ENCODE measurements at regions not wholly inside any gene's neighbourhood (a gene's known extent, or its start where the extent isn't known, plus 50 kb on each side); places are given as distances from the start of the nearest gene placed in this dataset.

GRCh38 chr5:114308017-114308416, 53.9 kb upstream of the KCNN2 start:
- H3K27ac ChIP-seq, result no peak overlapping the region
- TF ChIP-seq ZFX (IDR thresholded peaks at IDR 0.05; ENCODE audit: borderline replicate concordance), result no peak
- TF ChIP-seq, protein P1, sequence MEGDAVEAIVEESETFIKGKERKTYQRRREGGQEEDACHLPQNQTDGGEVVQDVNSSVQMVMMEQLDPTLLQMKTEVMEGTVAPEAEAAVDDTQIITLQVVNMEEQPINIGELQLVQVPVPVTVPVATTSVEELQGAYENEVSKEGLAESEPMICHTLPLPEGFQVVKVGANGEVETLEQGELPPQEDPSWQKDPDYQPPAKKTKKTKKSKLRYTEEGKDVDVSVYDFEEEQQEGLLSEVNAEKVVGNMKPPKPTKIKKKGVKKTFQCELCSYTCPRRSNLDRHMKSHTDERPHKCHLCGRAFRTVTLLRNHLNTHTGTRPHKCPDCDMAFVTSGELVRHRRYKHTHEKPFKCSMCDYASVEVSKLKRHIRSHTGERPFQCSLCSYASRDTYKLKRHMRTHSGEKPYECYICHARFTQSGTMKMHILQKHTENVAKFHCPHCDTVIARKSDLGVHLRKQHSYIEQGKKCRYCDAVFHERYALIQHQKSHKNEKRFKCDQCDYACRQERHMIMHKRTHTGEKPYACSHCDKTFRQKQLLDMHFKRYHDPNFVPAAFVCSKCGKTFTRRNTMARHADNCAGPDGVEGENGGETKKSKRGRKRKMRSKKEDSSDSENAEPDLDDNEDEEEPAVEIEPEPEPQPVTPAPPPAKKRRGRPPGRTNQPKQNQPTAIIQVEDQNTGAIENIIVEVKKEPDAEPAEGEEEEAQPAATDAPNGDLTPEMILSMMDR (IDR thresholded peaks at IDR 0.05), result no peak

DNA sequence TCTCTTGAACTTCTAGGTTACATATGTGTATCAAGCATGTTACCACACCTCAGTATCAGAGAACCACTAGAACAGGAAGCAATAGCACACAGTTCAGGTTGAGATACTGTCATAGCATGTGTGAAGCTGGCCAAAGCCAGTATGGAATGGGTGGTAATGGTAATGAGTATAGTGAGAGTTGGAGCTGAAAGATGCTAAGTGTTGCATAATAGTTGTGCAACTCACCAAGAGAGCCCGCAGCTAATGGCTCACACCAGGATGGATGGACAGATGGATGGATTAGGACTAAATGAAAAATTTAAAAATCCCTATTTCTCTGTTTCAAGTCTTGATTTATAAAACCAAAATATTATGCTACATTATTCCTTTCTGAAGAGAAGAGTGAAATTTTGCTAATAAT, 53.4 kb upstream of the KCNN2 start:
- no peak overlapping the region for H3K27ac ChIP-seq
- no peak for TF ChIP-seq ZFX (IDR thresholded peaks at IDR 0.05; ENCODE audit: borderline replicate concordance)
- TF ChIP-seq, protein P1 (IDR thresholded peaks at IDR 0.05), result no peak

DNA sequence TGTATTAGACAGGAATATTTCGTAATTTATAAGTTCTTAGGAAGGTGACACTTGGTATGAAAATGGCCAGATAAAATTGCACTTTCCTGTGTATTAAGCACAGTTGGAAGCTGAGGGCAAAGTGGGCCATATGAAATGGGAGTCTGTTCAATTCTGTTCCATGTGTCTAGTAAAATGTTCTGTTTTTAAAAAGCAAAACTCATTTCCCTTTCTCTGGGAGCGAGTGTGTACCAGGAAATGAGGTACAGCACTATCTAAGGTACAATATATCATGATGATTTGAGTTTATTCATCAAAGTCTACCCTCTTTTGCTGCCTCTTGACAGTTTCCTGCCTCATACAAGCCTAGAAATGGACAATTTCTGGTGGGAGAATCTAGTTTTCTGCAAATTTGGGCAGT, 51.2 kb upstream of the KCNN2 start:
- no peak for TF ChIP-seq ZFX (IDR thresholded peaks at IDR 0.05; ENCODE audit: borderline replicate concordance)
- TF ChIP-seq, protein P1 (IDR thresholded peaks at IDR 0.05), result no peak
- no peak overlapping the region for H3K27ac ChIP-seq

GRCh38 chr5:114311281-114311680, 50.6 kb upstream of the KCNN2 start:
- TF ChIP-seq, protein P1 (IDR thresholded peaks at IDR 0.05), result no peak
- no peak for TF ChIP-seq ZFX (IDR thresholded peaks at IDR 0.05; ENCODE audit: borderline replicate concordance)
- no peak overlapping the region for H3K27ac ChIP-seq

DNA sequence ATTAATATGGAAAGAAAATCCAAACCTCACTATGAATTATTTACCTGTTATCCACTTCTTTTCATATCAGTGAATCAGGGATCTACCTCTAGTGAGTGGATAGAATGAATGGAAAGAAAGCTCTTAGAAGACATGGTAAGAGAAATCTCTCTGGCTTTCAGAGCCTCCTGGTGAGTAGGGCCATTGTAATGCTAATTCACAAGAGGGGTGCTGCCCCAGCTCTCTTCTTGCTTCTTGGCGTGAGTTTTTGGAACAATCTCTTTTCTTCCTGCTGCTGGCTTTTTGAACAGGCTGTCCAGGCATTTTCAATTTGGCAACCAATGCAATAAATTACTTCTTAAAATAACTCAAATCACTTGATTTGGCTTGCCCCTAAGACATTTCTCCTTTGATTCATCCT, 49.9 kb upstream of the KCNN2 start:
- H3K27ac ChIP-seq, result no peak overlapping the region
- TF ChIP-seq ZFX (IDR thresholded peaks at IDR 0.05; ENCODE audit: borderline replicate concordance), result no peak
